HepG2 (cell line): ENCODE measurements at regions not wholly inside any gene's neighbourhood (a gene's known extent, or its start where the extent isn't known, plus 50 kb on each side); places are given as distances from the start of the nearest gene placed in this dataset.

Source experiments
- ATAC-seq: fragments of 200-7000 bp; cut with Tn5 transposase; 3 replicates; pipeline ENCODE4 v1.9.1; 2020; ENCODE audit warnings: mild to moderate bottlenecking, moderate library complexity
- BruUV-seq: library from RNA; stranded (reverse); fragments of 400-500 nt; replicated peaks from 2 replicates; lab custom pipeline; 2021; lab: Mats Ljungman, UMichigan
- CTCF ChIA-PET: fragments of 300-600 bp; formaldehyde crosslinking; extraction: SDS; loops from one replicate; lab custom pipeline; 2021; ENCODE audit warnings: low total read pairs, inconsistent platforms, low intra/inter-chr PET ratio; lab: Yijun Ruan, JAX
- POLR2A ChIA-PET: fragments of 350-600 bp; sonication (Branson Sonifier 250); formaldehyde crosslinking; loops from one replicate; lab custom pipeline; 2020; ENCODE audit warnings: antibody characterized with exemption, inconsistent platforms; lab: Yijun Ruan, JAX
- DNase-seq: peaks from one replicate; pipeline ENCODE4 v3.0.0-alpha.2; 2015; ENCODE audit warnings: low spot score
- FAIRE-seq: peaks from 3 replicates; lab custom pipeline; 2011; peaks lifted over from hg19 to GRCh38; lab: Jason Lieb, UNC
- H2AFZ ChIP-seq: one replicate; pipeline ENCODE4 v1.6.1; 2011; ENCODE audit warnings: low read length, inconsistent platforms
- H3K27ac ChIP-seq: fragments of 300-600 bp; 3 replicates; pipeline ENCODE4 v1.8.0; 2011; ENCODE audit warnings: mixed run types, mild to moderate bottlenecking, mixed read lengths, low read length, inconsistent platforms; ENCODE audit not compliant: insufficient read depth; ENCODE audit errors: extremely low read length
- H3K27me3 ChIP-seq, 2 experiments: fragments of 200-600 bp in 1 of 2; 2 replicates in 1 of 2; 3 replicates in 1 of 2; pipeline versions ENCODE4 v1.6.0 to v1.8.0; 2011; ENCODE audit warnings: low read length in 2 of 2, mild to moderate bottlenecking in 2 of 2, moderate library complexity in 2 of 2, inconsistent platforms in 1 of 2; ENCODE audit not compliant: insufficient read depth in 2 of 2, control insufficient read depth in 1 of 2
- H3K36me3 ChIP-seq, 2 experiments: fragments of 200-600 bp in 1 of 2; replicated peaks in 1 of 2; 2 replicates in 1 of 2; 3 replicates in 1 of 2; pipeline versions ENCODE4 v1.5.1 to v1.8.0; 2011; ENCODE audit warnings: low read length in 2 of 2, inconsistent platforms in 1 of 2; ENCODE audit not compliant: insufficient read depth in 2 of 2, control insufficient read depth in 1 of 2
- H3K4me1 ChIP-seq: 2 replicates; pipeline ENCODE4 v1.5.1; 2012; ENCODE audit warnings: low read length, inconsistent platforms; ENCODE audit not compliant: insufficient read depth
- H3K4me2 ChIP-seq: 2 replicates; pipeline ENCODE4 v1.6.0; 2011; ENCODE audit warnings: low read depth, low read length, inconsistent platforms
- H3K4me3 ChIP-seq, 3 experiments: fragments of 200-600 bp in 1 of 3; sonication (generic), shearing (Covaris generic) in 1 of 3; replicated peaks in 1 of 3; 2 replicates each; pipeline ENCODE4 v1.5.1; 2011 to 2016; ENCODE audit warnings: low read length in 3 of 3, inconsistent platforms in 2 of 3, low read depth in 2 of 3, mild to moderate bottlenecking in 2 of 3, control low read depth in 1 of 3, mixed read lengths in 1 of 3; ENCODE audit not compliant: insufficient read depth in 1 of 3
- H3K79me2 ChIP-seq: one replicate; pipeline ENCODE4 v1.6.1; 2011; ENCODE audit warnings: low read length, inconsistent platforms; ENCODE audit not compliant: insufficient read depth
- H3K9ac ChIP-seq: 2 replicates; pipeline ENCODE4 v1.6.0; 2011; ENCODE audit warnings: mild to moderate bottlenecking, low read depth, low read length, inconsistent platforms; ENCODE audit not compliant: insufficient read depth
- H3K9me3 ChIP-seq: 2 replicates; pipeline ENCODE4 v1.5.1; 2012; ENCODE audit warnings: mild to moderate bottlenecking, low read length
- H4K20me1 ChIP-seq: 2 replicates; pipeline ENCODE4 v1.6.0; 2011; ENCODE audit warnings: inconsistent platforms, mild to moderate bottlenecking, low read length, moderate library complexity; ENCODE audit not compliant: insufficient read depth
- CBX2 ChIP-seq, 2 experiments: fragments of 200-600 bp in 1 of 2; sonication (generic); formaldehyde crosslinking in 1 of 2; IDR thresholded peaks; 2 replicates each; pipeline versions ENCODE4 v1.7.0 to v1.8.1; 2018 to 2022; ENCODE audit warnings: low read depth in 2 of 2, low read length in 1 of 2, mild to moderate bottlenecking in 1 of 2, missing genetic modification reagents in 1 of 2
- FOXK1 ChIP-seq: sonication (generic); formaldehyde crosslinking; IDR thresholded peaks from 2 replicates; pipeline ENCODE4 v1.4.0; 2020; ENCODE audit warnings: low read depth, missing genetic modification reagents, borderline replicate concordance
- FOXO1 ChIP-seq: sonication (generic); formaldehyde crosslinking; IDR thresholded peaks from 2 replicates; pipeline ENCODE4 v1.4.0; 2020; ENCODE audit warnings: missing genetic modification reagents
- JUN ChIP-seq: sonication (generic); formaldehyde crosslinking; IDR thresholded peaks from 2 replicates; pipeline ENCODE4 v1.4.0; 2020; ENCODE audit warnings: mild to moderate bottlenecking, missing genetic modification reagents
- KLF6 ChIP-seq: IDR thresholded peaks from 2 replicates; pipeline ENCODE4 v1.8.0; 2016; ENCODE audit warnings: missing biosample characterization, missing genetic modification reagents
- SCMH1 ChIP-seq: sonication (generic); formaldehyde crosslinking; IDR thresholded peaks from 2 replicates; pipeline ENCODE4 v1.9.0; 2021; ENCODE audit warnings: missing genetic modification reagents, mild to moderate bottlenecking, borderline replicate concordance
- ZNF776 ChIP-seq: sonication (generic); formaldehyde crosslinking; IDR thresholded peaks from 2 replicates; pipeline ENCODE4 v1.4.0; 2020; ENCODE audit warnings: mild to moderate bottlenecking, missing genetic modification reagents
- WGBS: methylation state at CpG from one replicate; pipeline ENCODE4 v1.1.6; 2017; ENCODE audit warnings: low lambda C conversion rate; 5-methylcytosine and 5-hydroxymethylcytosine counted together
- in situ Hi-C: cut with HindIII; loops from 2 replicates; pipeline ENCODE4 v1.10.0; 2017; ENCODE audit warnings: low pct_unique_long_range_greater_than_20kb; ENCODE audit not compliant: extremely low pct_ligation_motif_present
- intact Hi-C: fragments of 100-400 bp; cut with micrococcal nuclease; formaldehyde crosslinking; loops from one replicate; pipeline ENCODE4 v1.10.0; 2022; ENCODE audit not compliant: unreplicated experiment
- TF ChIP-seq, protein P1 (sequence below): IDR thresholded peaks from 2 replicates; pipeline ENCODE4 v1.6.1; 2016; ENCODE audit warnings: missing genetic modification reagents, missing compliant biosample characterization
- TF ChIP-seq, protein P2 (sequence below): sonication (generic); formaldehyde crosslinking; conservative IDR thresholded peaks from 2 replicates; pipeline ENCODE4 v1.5.0; 2020; ENCODE audit warnings: missing genetic modification reagents
- TF ChIP-seq, protein P3 (sequence below): sonication (generic); formaldehyde crosslinking; IDR thresholded peaks from 2 replicates; pipeline ENCODE4 v1.4.0; 2020; ENCODE audit warnings: missing genetic modification reagents, mild to moderate bottlenecking, borderline replicate concordance

DNA sequence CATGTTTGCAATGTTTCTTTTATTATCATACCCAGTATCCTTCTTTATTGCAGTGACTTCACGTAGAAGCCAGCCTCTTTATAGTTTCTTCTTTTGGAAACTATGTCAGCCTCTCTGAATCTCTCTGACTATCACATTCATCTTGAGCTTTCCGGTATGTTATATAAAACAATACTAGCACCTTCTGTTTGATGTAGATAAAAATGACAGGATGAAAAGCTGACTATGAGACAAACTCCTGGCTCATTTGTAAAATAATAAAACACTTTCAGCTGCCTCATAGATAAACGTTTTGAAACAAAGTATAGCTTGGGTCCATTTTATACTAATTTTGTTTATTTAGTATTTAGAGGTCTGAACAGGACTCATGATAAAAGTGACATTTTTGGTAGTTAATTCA, 1145.4 kb upstream of the NUDT12 start:
- no TSS peak for BruUV-seq
- H4K20me1 ChIP-seq = no peaks in the 10 kb centered on the region
- no peaks in the 10 kb centered on the region for H3K27me3 ChIP-seq
- H3K79me2 ChIP-seq = no peaks in the 10 kb centered on the region
- no peak overlapping the region for H2AFZ ChIP-seq
- CTCF ChIA-PET = no interaction called here
- H3K36me3 ChIP-seq = no peaks in the 10 kb centered on the region
- ATAC-seq (no peak), DNase-seq (no peak), FAIRE-seq (no peak)
- H3K4me2 ChIP-seq = no peak overlapping the region
- intact Hi-C loops = no loop called here
- WGBS = 18% methylated on average over 3 of the region's 3 CpGs
- H3K4me3 ChIP-seq = no peak overlapping the region
- H3K9me3 ChIP-seq = peaks cover 6% of the 10 kb centered on the region; the same call in 1 of the 2 replicates
- POLR2A ChIA-PET = no interaction called here
- in situ Hi-C loops = no loop called here
- TF ChIP-seq, protein P1, sequence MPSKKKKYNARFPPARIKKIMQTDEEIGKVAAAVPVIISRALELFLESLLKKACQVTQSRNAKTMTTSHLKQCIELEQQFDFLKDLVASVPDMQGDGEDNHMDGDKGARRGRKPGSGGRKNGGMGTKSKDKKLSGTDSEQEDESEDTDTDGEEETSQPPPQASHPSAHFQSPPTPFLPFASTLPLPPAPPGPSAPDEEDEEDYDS (CRISPR knock-in tag) = no peak
- TF ChIP-seq KLF6 (no peak), CBX2 (IDR thresholded peaks at IDR 0.05; ENCODE audit: low read depth, low read length) (no peak), CBX2 (CRISPR knock-in tag; IDR thresholded peaks at IDR 0.05; ENCODE audit: low read depth) (no peak), FOXK1 (CRISPR knock-in tag) (no peak), SCMH1 (CRISPR knock-in tag) (no peak), JUN (CRISPR knock-in tag) (no peak), ZNF776 (CRISPR knock-in tag) (no peak), FOXO1 (CRISPR knock-in tag) (no peak)
- TF ChIP-seq, protein P2, sequence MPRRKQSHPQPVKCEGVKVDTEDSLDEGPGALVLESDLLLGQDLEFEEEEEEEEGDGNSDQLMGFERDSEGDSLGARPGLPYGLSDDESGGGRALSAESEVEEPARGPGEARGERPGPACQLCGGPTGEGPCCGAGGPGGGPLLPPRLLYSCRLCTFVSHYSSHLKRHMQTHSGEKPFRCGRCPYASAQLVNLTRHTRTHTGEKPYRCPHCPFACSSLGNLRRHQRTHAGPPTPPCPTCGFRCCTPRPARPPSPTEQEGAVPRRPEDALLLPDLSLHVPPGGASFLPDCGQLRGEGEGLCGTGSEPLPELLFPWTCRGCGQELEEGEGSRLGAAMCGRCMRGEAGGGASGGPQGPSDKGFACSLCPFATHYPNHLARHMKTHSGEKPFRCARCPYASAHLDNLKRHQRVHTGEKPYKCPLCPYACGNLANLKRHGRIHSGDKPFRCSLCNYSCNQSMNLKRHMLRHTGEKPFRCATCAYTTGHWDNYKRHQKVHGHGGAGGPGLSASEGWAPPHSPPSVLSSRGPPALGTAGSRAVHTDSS = no peak
- TF ChIP-seq, protein P3, sequence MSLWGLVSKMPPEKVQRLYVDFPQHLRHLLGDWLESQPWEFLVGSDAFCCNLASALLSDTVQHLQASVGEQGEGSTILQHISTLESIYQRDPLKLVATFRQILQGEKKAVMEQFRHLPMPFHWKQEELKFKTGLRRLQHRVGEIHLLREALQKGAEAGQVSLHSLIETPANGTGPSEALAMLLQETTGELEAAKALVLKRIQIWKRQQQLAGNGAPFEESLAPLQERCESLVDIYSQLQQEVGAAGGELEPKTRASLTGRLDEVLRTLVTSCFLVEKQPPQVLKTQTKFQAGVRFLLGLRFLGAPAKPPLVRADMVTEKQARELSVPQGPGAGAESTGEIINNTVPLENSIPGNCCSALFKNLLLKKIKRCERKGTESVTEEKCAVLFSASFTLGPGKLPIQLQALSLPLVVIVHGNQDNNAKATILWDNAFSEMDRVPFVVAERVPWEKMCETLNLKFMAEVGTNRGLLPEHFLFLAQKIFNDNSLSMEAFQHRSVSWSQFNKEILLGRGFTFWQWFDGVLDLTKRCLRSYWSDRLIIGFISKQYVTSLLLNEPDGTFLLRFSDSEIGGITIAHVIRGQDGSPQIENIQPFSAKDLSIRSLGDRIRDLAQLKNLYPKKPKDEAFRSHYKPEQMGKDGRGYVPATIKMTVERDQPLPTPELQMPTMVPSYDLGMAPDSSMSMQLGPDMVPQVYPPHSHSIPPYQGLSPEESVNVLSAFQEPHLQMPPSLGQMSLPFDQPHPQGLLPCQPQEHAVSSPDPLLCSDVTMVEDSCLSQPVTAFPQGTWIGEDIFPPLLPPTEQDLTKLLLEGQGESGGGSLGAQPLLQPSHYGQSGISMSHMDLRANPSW (CRISPR knock-in tag) = no peak
- H3K9ac ChIP-seq = no peak overlapping the region
- no peak overlapping the region for H3K27ac ChIP-seq
- H3K4me1 ChIP-seq = no peaks in the 10 kb centered on the region
